Natural killer cell (primary cell): ENCODE measurements at regions not wholly inside any gene's neighbourhood (a gene's known extent, or its start where the extent isn't known, plus 50 kb on each side); places are given as distances from the start of the nearest gene placed in this dataset.

Source experiments
- ATAC-seq, 3 donors: fragments of 150-1000 bp in 2 of 3; fragments of 200-7000 bp in 1 of 3; cut with Tn5 transposase; 1 replicate in 1 of 3; 2 replicates in 2 of 3; pipeline ENCODE4 v1.10.0; 2021; ENCODE audit warnings: mild to moderate bottlenecking in 2 of 3, moderate library complexity in 2 of 3
- DNase-seq, 2 donors: peaks; one replicate each; pipeline versions ENCODE4 v3.0.0 to v3.0.0-alpha.2; 2013 to 2021; ENCODE audit warnings: mixed read lengths in 1 of 2
- H3K27ac ChIP-seq: one replicate; pipeline ENCODE4 v1.5.1; 2013; ENCODE audit warnings: mild to moderate bottlenecking, low read length
- H3K27me3 ChIP-seq: one replicate; pipeline ENCODE4 v1.6.1; 2013; ENCODE audit warnings: low read length; ENCODE audit not compliant: control insufficient read depth, insufficient read depth
- H3K36me3 ChIP-seq: one replicate; pipeline ENCODE4 v1.6.1; 2013; ENCODE audit warnings: low read length; ENCODE audit not compliant: control insufficient read depth, insufficient read depth
- H3K4me1 ChIP-seq: one replicate; pipeline ENCODE4 v1.6.1; 2013; ENCODE audit warnings: low read length; ENCODE audit not compliant: control insufficient read depth, insufficient read depth
- H3K4me3 ChIP-seq: one replicate; pipeline ENCODE4 v1.5.1; 2013; ENCODE audit warnings: low read length
- H3K9me3 ChIP-seq: one replicate; pipeline ENCODE4 v1.6.1; 2013; ENCODE audit warnings: low read length; ENCODE audit not compliant: control insufficient read depth, insufficient read depth
- H3K27ac Mint-ChIP-seq, 2 donors: one replicate each; pipeline ENCODE4 v1.8.0; 2022; ENCODE audit warnings: mild to moderate bottlenecking in 2 of 2, mixed read lengths in 2 of 2, moderate library complexity in 1 of 2
- H3K27me3 Mint-ChIP-seq, 2 donors: one replicate each; pipeline ENCODE4 v1.8.0; 2022; ENCODE audit warnings: low read depth in 2 of 2, mixed read lengths in 2 of 2
- H3K36me3 Mint-ChIP-seq: one replicate; pipeline ENCODE4 v1.8.0; 2022; ENCODE audit warnings: mixed read lengths
- H3K4me1 Mint-ChIP-seq, 2 donors: one replicate each; pipeline ENCODE4 v1.8.0; 2022; ENCODE audit warnings: mixed read lengths in 2 of 2
- H3K4me3 Mint-ChIP-seq: one replicate; pipeline ENCODE4 v1.8.0; 2022; ENCODE audit warnings: mild to moderate bottlenecking, moderate library complexity, mixed read lengths
- H3K9me3 Mint-ChIP-seq, 2 donors: one replicate each; pipeline ENCODE4 v1.8.0; 2022; ENCODE audit warnings: mixed read lengths in 2 of 2
- WGBS: methylation state at CpG from one replicate; pipeline ENCODE4 v1.1.7; 2013; ENCODE audit warnings: missing lambda C conversion rate; ENCODE audit not compliant: insufficient coverage; 5-methylcytosine and 5-hydroxymethylcytosine counted together
- intact Hi-C: fragments of 100-400 bp; cut with micrococcal nuclease; formaldehyde crosslinking; loops from one replicate; pipeline ENCODE4 v1.14.2; 2022
- TF ChIP-seq, protein P1 (sequence below): fragments of 200-600 bp; IDR thresholded peaks from one replicate; pipeline ENCODE4 v1.8.0; 2022; ENCODE audit warnings: antibody characterized with exemption

DNA sequence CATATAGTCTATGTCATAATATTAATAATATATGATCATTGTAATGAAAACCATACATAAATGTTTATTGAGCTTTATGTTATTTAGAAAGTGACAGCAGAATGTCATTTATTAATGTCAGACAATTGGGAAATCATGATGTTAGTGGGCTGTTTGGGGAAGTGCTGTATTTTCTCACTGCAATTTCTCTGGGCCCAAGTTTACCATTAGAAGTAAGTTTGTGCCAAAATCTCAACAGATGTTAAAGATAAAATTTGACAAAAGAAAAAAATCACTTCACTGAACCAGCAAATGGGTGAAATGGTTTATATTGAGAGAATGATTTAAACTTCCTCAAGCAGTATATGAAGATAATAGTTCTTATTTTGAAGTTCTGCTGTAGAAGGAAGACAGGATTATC is 433.2 kb upstream of the SMARCA2 start:
- H3K36me3 ChIP-seq: no peaks in the 10 kb centered on the region
- H3K27me3 ChIP-seq: no peaks in the 10 kb centered on the region
- TF ChIP-seq, protein P1, sequence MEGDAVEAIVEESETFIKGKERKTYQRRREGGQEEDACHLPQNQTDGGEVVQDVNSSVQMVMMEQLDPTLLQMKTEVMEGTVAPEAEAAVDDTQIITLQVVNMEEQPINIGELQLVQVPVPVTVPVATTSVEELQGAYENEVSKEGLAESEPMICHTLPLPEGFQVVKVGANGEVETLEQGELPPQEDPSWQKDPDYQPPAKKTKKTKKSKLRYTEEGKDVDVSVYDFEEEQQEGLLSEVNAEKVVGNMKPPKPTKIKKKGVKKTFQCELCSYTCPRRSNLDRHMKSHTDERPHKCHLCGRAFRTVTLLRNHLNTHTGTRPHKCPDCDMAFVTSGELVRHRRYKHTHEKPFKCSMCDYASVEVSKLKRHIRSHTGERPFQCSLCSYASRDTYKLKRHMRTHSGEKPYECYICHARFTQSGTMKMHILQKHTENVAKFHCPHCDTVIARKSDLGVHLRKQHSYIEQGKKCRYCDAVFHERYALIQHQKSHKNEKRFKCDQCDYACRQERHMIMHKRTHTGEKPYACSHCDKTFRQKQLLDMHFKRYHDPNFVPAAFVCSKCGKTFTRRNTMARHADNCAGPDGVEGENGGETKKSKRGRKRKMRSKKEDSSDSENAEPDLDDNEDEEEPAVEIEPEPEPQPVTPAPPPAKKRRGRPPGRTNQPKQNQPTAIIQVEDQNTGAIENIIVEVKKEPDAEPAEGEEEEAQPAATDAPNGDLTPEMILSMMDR: no peak
- ATAC-seq (no peak), DNase-seq (no peak)
- no peak overlapping the region for H3K4me3 ChIP-seq
- Mint-ChIP-seq H3K36me3 (no peaks in the 10 kb centered on the region), H3K4me1 (no peaks in the 10 kb centered on the region), H3K27me3 (no peaks in the 10 kb centered on the region), H3K4me3 (no peak overlapping the region), H3K27ac (no peak overlapping the region), H3K9me3 (peaks cover 5 to 10% of the 10 kb centered on the region in 2 donors)
- H3K4me1 ChIP-seq: no peaks in the 10 kb centered on the region
- intact Hi-C loops: no loop called here
- H3K9me3 ChIP-seq: no peaks in the 10 kb centered on the region
- H3K27ac ChIP-seq: no peak overlapping the region

DNA sequence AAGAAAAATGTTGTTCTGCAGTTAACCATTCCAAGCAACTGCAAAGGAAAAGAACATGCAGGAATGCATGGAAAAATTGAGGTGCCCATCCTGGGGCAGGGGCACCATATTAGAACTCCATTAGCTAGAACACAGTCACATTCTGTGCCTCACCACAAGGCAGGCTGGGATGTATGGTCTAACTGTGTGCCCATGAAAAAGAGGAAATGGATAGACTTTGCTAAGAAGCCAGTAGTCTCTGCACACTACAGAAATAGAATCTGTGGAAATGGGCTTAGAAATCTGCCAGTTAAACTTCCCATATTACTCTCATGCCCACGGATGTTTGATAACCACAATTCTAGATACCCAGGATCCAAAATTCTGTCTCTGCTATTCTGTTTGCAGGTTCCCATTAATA is 423.8 kb upstream of the SMARCA2 start:
- Mint-ChIP-seq H3K4me1 (no peaks in the 10 kb centered on the region), H3K9me3 (peaks cover 11 to 13% of the 10 kb centered on the region in 2 donors), H3K36me3 (no peaks in the 10 kb centered on the region), H3K27me3 (no peaks in the 10 kb centered on the region), H3K4me3 (no peak overlapping the region), H3K27ac (no peak overlapping the region)
- TF ChIP-seq, protein P1: no peak
- Histone ChIP-seq H3K27me3 (no peaks in the 10 kb centered on the region), H3K27ac (no peak overlapping the region), H3K4me3 (no peak overlapping the region), H3K36me3 (no peaks in the 10 kb centered on the region), H3K9me3 (no peaks in the 10 kb centered on the region), H3K4me1 (no peaks in the 10 kb centered on the region)
- ATAC-seq: no peak
- intact Hi-C loops: no loop called here
- DNase-seq: no peak
- no CpG with 5 or more reads among the region's 1 CpG for WGBS

DNA sequence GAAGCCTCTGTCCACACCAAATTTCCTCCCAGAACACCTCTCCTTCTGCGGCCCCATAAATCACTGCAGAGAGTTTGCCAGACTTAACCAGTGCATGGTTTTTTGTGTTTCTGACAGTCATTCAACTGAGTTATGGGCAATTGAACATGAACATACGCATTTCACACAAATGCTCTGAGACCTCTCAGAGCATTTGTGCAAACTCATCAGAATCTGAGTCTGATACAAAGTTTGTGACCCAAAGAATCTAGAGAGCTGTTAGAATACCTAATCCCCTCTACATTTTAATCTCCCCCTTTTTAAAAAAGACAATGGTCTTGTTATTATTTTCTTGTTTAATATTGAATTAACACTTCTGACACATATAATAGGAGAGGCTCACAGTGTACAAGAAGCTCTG is 416.9 kb upstream of the SMARCA2 start:
- TF ChIP-seq, protein P1: no peak
- intact Hi-C loops: no loop called here
- H3K27ac Mint-ChIP-seq: no peak overlapping the region
- no peak overlapping the region for H3K4me3 ChIP-seq
- H3K4me1 Mint-ChIP-seq: no peaks in the 10 kb centered on the region
- no peaks in the 10 kb centered on the region for H3K36me3 ChIP-seq
- no peak overlapping the region for H3K4me3 Mint-ChIP-seq
- WGBS: 91% methylated on average over 2 of the region's 2 CpGs
- H3K4me1 ChIP-seq: no peaks in the 10 kb centered on the region
- DNase-seq (no peak), ATAC-seq (no peak)
- no peaks in the 10 kb centered on the region for H3K9me3 ChIP-seq
- peaks cover 0 to 3% of the 10 kb centered on the region in 2 donors for H3K9me3 Mint-ChIP-seq
- no peaks in the 10 kb centered on the region for H3K27me3 ChIP-seq
- no peaks in the 10 kb centered on the region for H3K27me3 Mint-ChIP-seq
- H3K27ac ChIP-seq: no peak overlapping the region
- no peaks in the 10 kb centered on the region for H3K36me3 Mint-ChIP-seq

DNA sequence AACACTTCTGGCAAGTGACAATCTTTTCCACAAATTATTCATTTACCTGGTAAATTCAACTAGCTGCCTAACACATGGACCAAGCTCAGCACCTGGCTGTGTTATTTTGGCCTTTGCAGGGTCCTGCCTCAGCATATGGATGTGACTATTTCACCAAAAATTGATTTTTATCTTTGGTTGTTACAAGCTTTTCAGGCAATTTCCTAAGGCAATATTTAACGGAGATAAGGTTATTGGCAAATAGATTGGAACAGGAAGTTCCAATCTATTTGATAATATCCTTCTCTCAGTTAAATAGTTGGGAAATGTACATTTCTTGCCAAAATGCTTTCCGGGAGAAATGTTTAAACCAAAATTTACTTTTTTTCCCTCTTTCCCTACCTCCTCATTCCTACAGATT is 415.2 kb upstream of the SMARCA2 start:
- H3K4me1 ChIP-seq: no peaks in the 10 kb centered on the region
- H3K36me3 ChIP-seq: no peaks in the 10 kb centered on the region
- no peak for ATAC-seq
- H3K9me3 ChIP-seq: no peaks in the 10 kb centered on the region
- H3K4me3 Mint-ChIP-seq: no peak overlapping the region
- H3K4me1 Mint-ChIP-seq: no peaks in the 10 kb centered on the region
- no peaks in the 10 kb centered on the region for H3K27me3 ChIP-seq
- H3K4me3 ChIP-seq: no peak overlapping the region
- no peak overlapping the region for H3K27ac ChIP-seq
- DNase-seq: no peak
- intact Hi-C loops: no loop called here
- H3K27ac Mint-ChIP-seq: no peak overlapping the region
- H3K9me3 Mint-ChIP-seq: peaks cover 0 to 3% of the 10 kb centered on the region in 2 donors
- no peaks in the 10 kb centered on the region for H3K27me3 Mint-ChIP-seq
- no CpG with 5 or more reads among the region's 2 CpGs for WGBS
- TF ChIP-seq, protein P1: no peak
- H3K36me3 Mint-ChIP-seq: no peaks in the 10 kb centered on the region
